ENCODE measurements at regions not wholly inside any gene's neighbourhood (a gene's known extent, or its start where the extent isn't known, plus 50 kb on each side); places are given as distances from the start of the nearest gene placed in this dataset.

GRCh38 chr14:62181591-62181990 lies 419.4 kb downstream of the SNAPC1 start:
- Histone ChIP-seq H3K9me3 (ENCODE audit: control insufficient read depth, low read length) (no peaks in the 10 kb centered on the region), H3K4me3 (ENCODE audit: extremely low read depth, insufficient read depth, low read length, poor library complexity, severe bottlenecking) (no peak overlapping the region), H3K36me3 (ENCODE audit: control insufficient read depth, insufficient read depth, low read length) (no peaks in the 10 kb centered on the region), H3K27ac (ENCODE audit: low read depth, low read length, severe bottlenecking) (no peak overlapping the region), H3K4me1 (ENCODE audit: control insufficient read depth, insufficient read depth, low read length, poor library complexity, severe bottlenecking) (peaks cover 7% of the 10 kb centered on the region)
- 60 to 83% methylated on average over 1 to 2 of the region's 3 CpGs for WGBS, 2 experiments (ENCODE audit: insufficient coverage in 2 of 2)

- no peaks in the 10 kb centered on the region for H3K9me3 ChIP-seq (ENCODE audit: control insufficient read depth, low read length)
- no peak overlapping the region for H3K4me3 ChIP-seq (ENCODE audit: extremely low read depth, insufficient read depth, low read length, poor library complexity, severe bottlenecking)
- no peaks in the 10 kb centered on the region for H3K36me3 ChIP-seq (ENCODE audit: control insufficient read depth, insufficient read depth, low read length)
- peaks cover 12% of the 10 kb centered on the region for H3K4me1 ChIP-seq (ENCODE audit: control insufficient read depth, insufficient read depth, low read length, poor library complexity, severe bottlenecking)
- whole genome bisulfite sequencing, 2 experiments (ENCODE audit: insufficient coverage in 2 of 2): no CpG with 5 or more reads among the region's 1 CpG
- H3K27ac ChIP-seq (ENCODE audit: low read depth, low read length, severe bottlenecking): no peak overlapping the region
Measured at GRCh38 chr14:62185078-62185477, 422.9 kb downstream of the SNAPC1 start.

- Histone ChIP-seq H3K4me3 (ENCODE audit: extremely low read depth, insufficient read depth, low read length, poor library complexity, severe bottlenecking) (no peak overlapping the region), H3K4me1 (ENCODE audit: control insufficient read depth, insufficient read depth, low read length, poor library complexity, severe bottlenecking) (peaks cover 6% of the 10 kb centered on the region), H3K9me3 (ENCODE audit: control insufficient read depth, low read length) (no peaks in the 10 kb centered on the region), H3K36me3 (ENCODE audit: control insufficient read depth, insufficient read depth, low read length) (no peaks in the 10 kb centered on the region), H3K27ac (ENCODE audit: low read depth, low read length, severe bottlenecking) (no peak overlapping the region)
- WGBS, 2 experiments (ENCODE audit: insufficient coverage in 2 of 2): 14 to 63% methylated on average over 1 to 2 of the region's 2 CpGs
Measured at GRCh38 chr14:62187265-62187664, 425.0 kb downstream of the SNAPC1 start.

- no peak overlapping the region for H3K4me3 ChIP-seq (ENCODE audit: extremely low read depth, insufficient read depth, low read length, poor library complexity, severe bottlenecking)
- no peak overlapping the region for H3K27ac ChIP-seq (ENCODE audit: low read depth, low read length, severe bottlenecking)
- WGBS, 2 experiments (ENCODE audit: insufficient coverage in 2 of 2): 0% methylated on average over 1 of the region's 1 CpG; no CpG with 5 or more reads in 1 of the 2 experiments
- no peaks in the 10 kb centered on the region for H3K36me3 ChIP-seq (ENCODE audit: control insufficient read depth, insufficient read depth, low read length)
- no peaks in the 10 kb centered on the region for H3K9me3 ChIP-seq (ENCODE audit: control insufficient read depth, low read length)
- peaks cover 6% of the 10 kb centered on the region for H3K4me1 ChIP-seq (ENCODE audit: control insufficient read depth, insufficient read depth, low read length, poor library complexity, severe bottlenecking)
Measured at GRCh38 chr14:62189698-62190097, 427.5 kb downstream of the SNAPC1 start.

- Histone ChIP-seq H3K9me3 (ENCODE audit: control insufficient read depth, low read length) (peaks cover 4% of the 10 kb centered on the region), H3K36me3 (ENCODE audit: control insufficient read depth, insufficient read depth, low read length) (no peaks in the 10 kb centered on the region), H3K4me3 (ENCODE audit: extremely low read depth, insufficient read depth, low read length, poor library complexity, severe bottlenecking) (no peak overlapping the region), H3K27ac (ENCODE audit: low read depth, low read length, severe bottlenecking) (no peak overlapping the region), H3K4me1 (ENCODE audit: control insufficient read depth, insufficient read depth, low read length, poor library complexity, severe bottlenecking) (no peaks in the 10 kb centered on the region)
- 33% methylated on average over 1 of the region's 3 CpGs; no CpG with 5 or more reads in 1 of the 2 experiments for WGBS, 2 experiments (ENCODE audit: insufficient coverage in 2 of 2)
Measured at GRCh38 chr14:62206456-62206855, 444.2 kb downstream of the SNAPC1 start.

- Histone ChIP-seq H3K4me1 (ENCODE audit: control insufficient read depth, insufficient read depth, low read length, poor library complexity, severe bottlenecking) (no peaks in the 10 kb centered on the region), H3K9me3 (ENCODE audit: control insufficient read depth, low read length) (peaks cover 4% of the 10 kb centered on the region), H3K36me3 (ENCODE audit: control insufficient read depth, insufficient read depth, low read length) (no peaks in the 10 kb centered on the region), H3K4me3 (ENCODE audit: extremely low read depth, insufficient read depth, low read length, poor library complexity, severe bottlenecking) (no peak overlapping the region), H3K27ac (ENCODE audit: low read depth, low read length, severe bottlenecking) (no peak overlapping the region)
- WGBS, 2 experiments (ENCODE audit: insufficient coverage in 2 of 2): 86 to 100% methylated on average over 1 to 2 of the region's 3 CpGs
Measured at GRCh38 chr14:62209287-62209899, 447.2 kb downstream of the SNAPC1 start.

- no peaks in the 10 kb centered on the region for H3K36me3 ChIP-seq (ENCODE audit: control insufficient read depth, insufficient read depth, low read length)
- WGBS, 2 experiments (ENCODE audit: insufficient coverage in 2 of 2): no CpG with 5 or more reads among the region's 3 CpGs
- no peak overlapping the region for H3K4me3 ChIP-seq (ENCODE audit: extremely low read depth, insufficient read depth, low read length, poor library complexity, severe bottlenecking)
- H3K27ac ChIP-seq (ENCODE audit: low read depth, low read length, severe bottlenecking): no peak overlapping the region
- H3K9me3 ChIP-seq (ENCODE audit: control insufficient read depth, low read length): no peaks in the 10 kb centered on the region
- H3K4me1 ChIP-seq (ENCODE audit: control insufficient read depth, insufficient read depth, low read length, poor library complexity, severe bottlenecking): no peaks in the 10 kb centered on the region
Measured at GRCh38 chr14:62213516-62213915, 451.3 kb downstream of the SNAPC1 start.

- WGBS, 2 experiments (ENCODE audit: insufficient coverage in 2 of 2): 100% methylated on average over 1 to 2 of the region's 4 CpGs
- no peaks in the 10 kb centered on the region for H3K4me1 ChIP-seq (ENCODE audit: control insufficient read depth, insufficient read depth, low read length, poor library complexity, severe bottlenecking)
- H3K4me3 ChIP-seq (ENCODE audit: extremely low read depth, insufficient read depth, low read length, poor library complexity, severe bottlenecking): no peak overlapping the region
- no peak overlapping the region for H3K27ac ChIP-seq (ENCODE audit: low read depth, low read length, severe bottlenecking)
- no peaks in the 10 kb centered on the region for H3K36me3 ChIP-seq (ENCODE audit: control insufficient read depth, insufficient read depth, low read length)
- H3K9me3 ChIP-seq (ENCODE audit: control insufficient read depth, low read length): no peaks in the 10 kb centered on the region
Measured at GRCh38 chr14:62216121-62216520, 453.9 kb downstream of the SNAPC1 start.

GRCh38 chr14:62234849-62235248 lies 472.6 kb downstream of the SNAPC1 start:
- 67 to 100% methylated on average over 1 to 2 of the region's 3 CpGs for WGBS, 2 experiments (ENCODE audit: insufficient coverage in 2 of 2)
- Histone ChIP-seq H3K27ac (ENCODE audit: low read depth, low read length, severe bottlenecking) (no peak overlapping the region), H3K9me3 (ENCODE audit: control insufficient read depth, low read length) (no peaks in the 10 kb centered on the region), H3K4me3 (ENCODE audit: extremely low read depth, insufficient read depth, low read length, poor library complexity, severe bottlenecking) (no peak overlapping the region), H3K36me3 (ENCODE audit: control insufficient read depth, insufficient read depth, low read length) (no peaks in the 10 kb centered on the region), H3K4me1 (ENCODE audit: control insufficient read depth, insufficient read depth, low read length, poor library complexity, severe bottlenecking) (no peaks in the 10 kb centered on the region)

- H3K4me3 ChIP-seq (ENCODE audit: extremely low read depth, insufficient read depth, low read length, poor library complexity, severe bottlenecking): no peak overlapping the region
- 86% methylated on average over 1 of the region's 1 CpG; no CpG with 5 or more reads in 1 of the 2 experiments for WGBS, 2 experiments (ENCODE audit: insufficient coverage in 2 of 2)
- H3K4me1 ChIP-seq (ENCODE audit: control insufficient read depth, insufficient read depth, low read length, poor library complexity, severe bottlenecking): peaks cover 3% of the 10 kb centered on the region
- H3K27ac ChIP-seq (ENCODE audit: low read depth, low read length, severe bottlenecking): no peak overlapping the region
- H3K9me3 ChIP-seq (ENCODE audit: control insufficient read depth, low read length): no peaks in the 10 kb centered on the region
- H3K36me3 ChIP-seq (ENCODE audit: control insufficient read depth, insufficient read depth, low read length): no peaks in the 10 kb centered on the region
Measured at GRCh38 chr14:62244221-62244620, 482.0 kb downstream of the SNAPC1 start.

GRCh38 chr14:62247266-62247665 lies 485.0 kb downstream of the SNAPC1 start:
- 85 to 100% methylated on average over 2 to 3 of the region's 4 CpGs for WGBS, 2 experiments (ENCODE audit: insufficient coverage in 2 of 2)
- H3K9me3 ChIP-seq (ENCODE audit: control insufficient read depth, low read length): no peaks in the 10 kb centered on the region
- H3K4me3 ChIP-seq (ENCODE audit: extremely low read depth, insufficient read depth, low read length, poor library complexity, severe bottlenecking): no peak overlapping the region
- no peak overlapping the region for H3K27ac ChIP-seq (ENCODE audit: low read depth, low read length, severe bottlenecking)
- H3K36me3 ChIP-seq (ENCODE audit: control insufficient read depth, insufficient read depth, low read length): no peaks in the 10 kb centered on the region
- peaks cover 5% of the 10 kb centered on the region for H3K4me1 ChIP-seq (ENCODE audit: control insufficient read depth, insufficient read depth, low read length, poor library complexity, severe bottlenecking)

All from mesodermal cell (in vitro differentiated cells).